ENCODE measurements at regions not wholly inside any gene's neighbourhood (a gene's known extent, or its start where the extent isn't known, plus 50 kb on each side); places are given as distances from the start of the nearest gene placed in this dataset.

GRCh38 chr5:67416133-67416937, 219.7 kb upstream of the CD180 start:
- dilution Hi-C loops (cut with MboI; ENCODE audit: extremely low pct_ligation_motif_present, low sequenced_read_pairs) = no loop called here
- Histone ChIP-seq H2AFZ (ENCODE audit: control insufficient read depth, low read length) (no peak overlapping the region), H3K36me3 (ENCODE audit: control insufficient read depth in 2 of 2, extremely low read depth in 1 of 2, insufficient read depth in 2 of 2, low read length in 2 of 2) (no peaks in the 10 kb centered on the region), H3K4me3 (ENCODE audit: control insufficient read depth in 2 of 3, extremely low read depth in 1 of 3, insufficient read depth in 2 of 3, low read depth in 1 of 3, low read length in 3 of 3) (no peak overlapping the region), H3K27me3 (ENCODE audit: control insufficient read depth, extremely low read depth, insufficient read depth, low read length) (no peaks in the 10 kb centered on the region), H3K4me1 (ENCODE audit: control insufficient read depth, extremely low read depth, insufficient read depth, low read length) (no peaks in the 10 kb centered on the region), H3K9me1 (ENCODE audit: control insufficient read depth, extremely low read depth, insufficient read depth, low read length) (no peaks in the 10 kb centered on the region), H4K20me1 (ENCODE audit: control insufficient read depth, extremely low read depth, insufficient read depth, low read length) (no peaks in the 10 kb centered on the region), H3K4me2 (ENCODE audit: control insufficient read depth, extremely low read depth, insufficient read depth, low read depth, low read length) (no peak overlapping the region), H3K9me3 (ENCODE audit: control insufficient read depth, low read depth, low read length) (no peaks in the 10 kb centered on the region), H3K27ac (ENCODE audit: control insufficient read depth, insufficient read depth, low read length) (no peak overlapping the region), H3K9ac (ENCODE audit: control insufficient read depth, extremely low read depth, insufficient read depth, low read length) (no peak overlapping the region), H3K79me2 (ENCODE audit: control insufficient read depth, insufficient read depth, low read length) (no peaks in the 10 kb centered on the region)
- FAIRE-seq = no peak
- TF ChIP-seq EZH2 (IDR thresholded peaks at IDR 0.05; ENCODE audit: low read length) (no peak), CTCF (optimal IDR thresholded peaks at IDR 0.05 in 1 of 3, IDR thresholded peaks at IDR 0.05 in 1 of 3, conservative IDR thresholded peaks at IDR 0.05 in 1 of 3; ENCODE audit: extremely low read depth in 1 of 3, insufficient read depth in 2 of 3, low read length in 3 of 3) (no peak)
- DNase-seq (ENCODE audit: low read depth, low spot score) = no peak

GRCh38 chr5:67414712-67415111, 218.1 kb upstream of the CD180 start:
- FAIRE-seq = peak; percentile 13
- no peaks in the 10 kb centered on the region for H3K36me3 ChIP-seq (ENCODE audit: control insufficient read depth in 2 of 2, extremely low read depth in 1 of 2, insufficient read depth in 2 of 2, low read length in 2 of 2)
- H3K4me1 ChIP-seq (ENCODE audit: control insufficient read depth, extremely low read depth, insufficient read depth, low read length) = no peaks in the 10 kb centered on the region
- H3K27ac ChIP-seq (ENCODE audit: control insufficient read depth, insufficient read depth, low read length) = no peak overlapping the region
- no peaks in the 10 kb centered on the region for H3K79me2 ChIP-seq (ENCODE audit: control insufficient read depth, insufficient read depth, low read length)
- H3K9ac ChIP-seq (ENCODE audit: control insufficient read depth, extremely low read depth, insufficient read depth, low read length) = no peak overlapping the region
- H2AFZ ChIP-seq (ENCODE audit: control insufficient read depth, low read length) = no peak overlapping the region
- H3K4me3 ChIP-seq (ENCODE audit: control insufficient read depth in 2 of 3, extremely low read depth in 1 of 3, insufficient read depth in 2 of 3, low read depth in 1 of 3, low read length in 3 of 3) = no peak overlapping the region
- TF ChIP-seq CTCF (optimal IDR thresholded peaks at IDR 0.05 in 1 of 3, IDR thresholded peaks at IDR 0.05 in 1 of 3, conservative IDR thresholded peaks at IDR 0.05 in 1 of 3; ENCODE audit: extremely low read depth in 1 of 3, insufficient read depth in 2 of 3, low read length in 3 of 3) = no peak
- no peak for TF ChIP-seq EZH2 (IDR thresholded peaks at IDR 0.05; ENCODE audit: low read length)
- DNase-seq (ENCODE audit: low read depth, low spot score) = no peak
- H3K4me2 ChIP-seq (ENCODE audit: control insufficient read depth, extremely low read depth, insufficient read depth, low read depth, low read length) = no peak overlapping the region
- H3K9me1 ChIP-seq (ENCODE audit: control insufficient read depth, extremely low read depth, insufficient read depth, low read length) = no peaks in the 10 kb centered on the region
- H3K9me3 ChIP-seq (ENCODE audit: control insufficient read depth, low read depth, low read length) = no peaks in the 10 kb centered on the region
- dilution Hi-C loops (cut with MboI; ENCODE audit: extremely low pct_ligation_motif_present, low sequenced_read_pairs) = no loop called here
- H3K27me3 ChIP-seq (ENCODE audit: control insufficient read depth, extremely low read depth, insufficient read depth, low read length) = no peaks in the 10 kb centered on the region
- no peaks in the 10 kb centered on the region for H4K20me1 ChIP-seq (ENCODE audit: control insufficient read depth, extremely low read depth, insufficient read depth, low read length)
